HG02938 (cell line): ENCODE measurements at regions not wholly inside any gene's neighbourhood (a gene's known extent, or its start where the extent isn't known, plus 50 kb on each side); places are given as distances from the start of the nearest gene placed in this dataset.

Experiments
- ATAC-seq: cut with Tn5 transposase; IDR thresholded peaks from one replicate; pipeline ENCODE4 v1.9.1; 2021; ENCODE audit warnings: mild to moderate bottlenecking, moderate library complexity; ENCODE audit not compliant: unreplicated experiment

DNA sequence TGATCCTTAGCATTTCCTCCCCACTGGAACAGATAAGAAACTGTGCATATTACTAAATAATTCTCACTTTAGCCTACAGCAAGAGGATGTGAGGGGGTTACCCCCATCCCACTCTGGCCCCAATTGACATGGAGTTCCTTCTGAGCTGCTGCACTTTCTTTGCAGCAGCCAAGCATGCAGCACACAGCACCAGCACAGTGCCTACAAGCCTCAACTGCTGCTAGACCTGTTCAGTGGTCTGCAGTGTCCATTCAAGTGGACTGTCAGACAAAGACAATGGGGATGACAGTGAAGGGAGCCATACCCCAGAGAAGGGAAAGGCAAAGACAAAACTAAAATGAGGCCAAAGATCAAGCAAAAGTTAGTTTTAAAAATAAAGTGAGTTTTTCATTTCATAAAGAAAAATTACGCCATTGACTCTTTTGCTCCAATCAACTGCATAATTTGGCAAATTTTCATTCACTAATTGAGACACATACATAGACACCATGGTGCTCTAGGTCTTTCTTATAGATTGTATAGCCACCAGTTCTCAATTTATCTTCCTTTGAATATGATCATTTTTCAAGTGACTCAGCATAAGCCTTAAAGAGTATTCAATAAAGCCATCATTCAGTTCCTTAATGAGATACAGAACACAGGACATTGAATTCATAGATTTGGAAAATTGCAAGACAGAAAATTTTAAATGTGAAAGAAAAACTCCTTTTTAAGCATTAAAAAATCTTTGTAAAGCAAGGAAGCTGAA, 410.6 kb downstream of the HNRNPD start:
- no peak for ATAC-seq

DNA sequence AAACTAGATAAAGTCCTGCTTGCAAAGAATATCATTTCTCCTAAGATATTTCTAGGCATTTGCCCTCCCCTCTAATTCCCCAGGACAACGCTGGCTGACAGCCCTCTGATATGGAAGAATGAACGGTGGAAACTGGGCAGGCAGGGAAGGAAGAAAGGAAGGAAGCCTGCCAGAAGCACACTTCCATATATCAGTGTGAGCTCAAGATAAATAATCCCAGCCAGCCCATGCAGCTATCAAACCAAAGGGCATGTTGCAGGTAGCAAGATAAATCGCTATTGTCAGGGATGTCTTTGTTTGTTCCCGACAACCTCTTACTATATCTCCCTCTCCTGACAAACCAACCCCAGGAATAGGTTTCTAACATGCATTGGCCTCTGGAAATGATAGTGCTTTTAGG, 412.8 kb downstream of the HNRNPD start:
- no peak for ATAC-seq

DNA sequence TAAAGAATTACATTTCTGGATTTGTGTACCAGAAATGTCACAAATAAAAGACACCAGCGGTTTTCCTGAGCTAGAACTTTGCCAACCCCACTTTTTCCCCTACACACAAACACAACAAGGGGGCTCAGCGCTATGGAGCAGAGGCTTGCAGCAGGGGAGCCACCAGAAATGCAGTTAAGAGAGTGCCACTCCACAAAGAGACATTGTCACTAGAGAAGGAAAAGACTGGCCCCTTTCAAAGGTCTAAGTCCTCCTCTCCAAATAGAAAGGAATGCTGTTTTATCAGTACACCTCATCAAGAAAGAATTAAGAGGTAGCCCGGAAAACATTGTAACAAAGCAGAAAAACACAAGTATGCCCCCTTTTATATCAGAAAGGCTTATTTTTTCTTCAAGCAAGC, 419.5 kb downstream of the HNRNPD start:
- ATAC-seq: no peak

DNA sequence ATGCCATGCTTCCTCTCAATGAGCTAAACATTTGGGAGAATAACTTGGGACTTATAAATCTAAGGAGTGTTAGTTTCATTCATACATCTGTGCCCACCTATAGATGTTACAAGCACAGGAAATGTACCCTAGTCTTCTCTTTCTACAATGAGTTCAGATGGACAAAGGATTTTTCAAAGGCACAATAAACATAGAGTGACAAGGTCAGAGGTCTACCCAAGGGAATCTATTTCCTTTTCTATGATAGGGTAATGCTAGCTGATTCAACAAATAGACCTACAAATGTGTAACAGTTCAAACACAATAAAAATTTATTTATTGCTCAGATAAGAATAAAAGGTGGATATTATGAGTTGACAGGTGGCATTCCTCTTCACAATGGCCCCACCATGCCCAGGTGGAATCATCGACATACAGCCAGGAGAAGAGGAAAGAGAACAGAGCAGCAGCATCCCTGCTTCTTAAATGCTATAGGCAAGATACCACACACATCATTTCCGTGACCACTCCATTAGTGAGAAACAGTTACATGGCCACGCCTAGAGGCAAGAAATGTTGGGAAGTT, 421.8 kb downstream of the HNRNPD start:
- no peak for ATAC-seq

DNA sequence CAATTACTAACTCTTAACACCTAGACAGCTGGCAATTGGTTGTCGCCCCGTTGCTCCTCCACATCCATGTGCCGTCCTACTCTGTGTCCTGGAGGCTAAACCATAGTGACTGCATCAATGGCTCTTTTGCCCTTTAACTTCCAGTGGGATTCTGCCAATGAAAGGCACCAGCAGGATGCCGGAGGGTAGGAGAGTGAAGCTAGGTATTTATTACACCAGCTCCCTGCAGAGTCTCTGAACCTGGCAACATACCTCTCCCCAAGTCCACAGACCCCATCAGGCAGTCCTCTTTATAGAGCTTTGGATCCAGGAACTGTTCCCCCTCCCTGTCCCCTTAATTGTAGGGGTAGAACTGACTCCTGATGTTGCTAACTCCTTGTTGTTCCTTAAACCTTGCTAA, 426.8 kb downstream of the HNRNPD start:
- no peak for ATAC-seq

DNA sequence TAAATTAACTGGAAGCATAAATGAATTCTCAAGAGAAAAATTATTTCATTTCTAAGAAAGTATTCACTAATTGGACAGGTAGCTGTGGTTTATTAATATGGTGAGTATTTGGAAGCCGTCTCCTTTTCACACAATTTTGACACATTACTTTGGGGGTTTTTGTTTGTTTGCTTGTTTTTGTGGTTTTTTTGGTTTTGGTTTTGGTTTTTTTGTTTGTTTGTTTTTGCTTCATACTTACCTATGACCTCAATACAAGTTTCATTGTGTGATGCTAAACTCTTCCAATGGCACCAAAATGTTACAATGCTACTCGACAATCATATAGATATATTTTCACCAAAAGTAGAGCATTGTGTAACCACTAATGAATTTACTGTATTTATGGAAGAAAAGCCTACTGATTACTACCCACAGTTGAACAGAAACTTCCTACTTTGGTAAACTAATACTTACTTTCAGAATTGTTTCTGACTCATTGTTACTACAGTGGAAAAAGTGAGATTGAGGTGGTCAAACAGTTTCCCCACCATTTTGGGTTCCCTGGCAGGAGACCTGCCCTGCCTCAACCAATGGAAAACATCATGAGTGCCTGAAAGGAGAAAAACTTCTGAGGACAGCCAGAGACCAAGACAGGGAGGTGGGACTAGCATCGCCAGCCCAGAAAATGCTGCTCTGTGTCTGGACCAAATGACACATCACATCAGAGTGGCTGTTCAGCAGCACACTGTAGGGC, 443.1 kb downstream of the HNRNPD start:
- ATAC-seq: peak; percentile 82

DNA sequence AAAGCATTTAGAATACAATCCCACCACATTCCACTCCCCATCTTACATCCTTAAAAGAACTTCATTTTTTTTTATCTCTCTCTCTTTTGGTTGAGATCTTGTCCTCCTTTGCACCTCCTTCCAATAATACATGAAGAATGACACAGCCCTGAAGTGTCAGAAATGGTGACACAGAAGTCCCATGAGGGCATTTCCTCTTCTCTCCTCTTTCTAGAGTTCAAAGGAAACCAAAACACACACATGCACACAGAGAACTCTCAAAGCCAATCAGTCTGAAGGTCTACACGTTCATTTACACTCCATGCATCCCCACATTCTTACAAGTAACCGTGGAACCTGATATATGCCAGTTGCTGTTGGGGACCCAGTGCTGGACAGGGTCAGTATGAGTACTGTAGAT, 450.7 kb downstream of the HNRNPD start:
- ATAC-seq: no peak

DNA sequence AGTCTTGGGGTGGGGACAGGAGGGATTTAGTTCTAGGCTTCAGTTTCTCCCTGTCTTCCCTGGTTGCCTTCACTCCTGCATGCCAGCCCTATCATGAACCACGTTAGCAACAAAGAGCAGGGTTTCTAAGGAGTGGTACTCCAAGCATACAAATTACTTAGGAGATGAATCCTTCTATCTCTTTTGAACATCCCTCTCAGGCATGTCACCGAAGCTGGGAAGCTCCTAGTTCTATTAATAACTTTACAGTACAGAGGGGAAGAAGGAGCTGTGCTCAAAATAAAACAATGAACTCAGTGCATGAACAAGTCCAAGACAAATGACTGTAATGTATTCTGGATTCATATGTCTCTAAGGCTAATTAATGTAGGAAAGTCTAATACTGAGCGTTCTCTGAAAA, 450.6 kb upstream of the RASGEF1B start:
- ATAC-seq: no peak

DNA sequence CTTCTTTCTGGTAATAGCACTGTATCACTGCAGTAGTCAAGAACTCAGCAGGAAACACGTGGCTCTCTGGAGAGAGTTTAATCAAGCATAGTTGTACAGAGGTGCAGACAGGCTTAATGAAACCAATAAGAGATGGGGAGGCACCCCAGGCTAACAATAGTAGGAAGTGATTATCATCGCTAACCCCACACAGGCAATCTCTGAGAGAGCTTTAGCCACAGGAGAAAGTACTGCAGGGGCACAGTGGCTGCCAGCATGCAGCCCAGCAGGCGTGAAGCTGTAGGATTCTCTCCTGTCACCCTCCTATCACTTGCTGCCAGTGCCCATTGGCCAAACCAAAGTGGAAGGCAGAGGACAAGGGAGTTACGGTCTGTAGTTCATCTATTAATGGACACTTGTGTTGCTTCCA, 450.0 kb upstream of the RASGEF1B start:
- ATAC-seq: peak; percentile 54

DNA sequence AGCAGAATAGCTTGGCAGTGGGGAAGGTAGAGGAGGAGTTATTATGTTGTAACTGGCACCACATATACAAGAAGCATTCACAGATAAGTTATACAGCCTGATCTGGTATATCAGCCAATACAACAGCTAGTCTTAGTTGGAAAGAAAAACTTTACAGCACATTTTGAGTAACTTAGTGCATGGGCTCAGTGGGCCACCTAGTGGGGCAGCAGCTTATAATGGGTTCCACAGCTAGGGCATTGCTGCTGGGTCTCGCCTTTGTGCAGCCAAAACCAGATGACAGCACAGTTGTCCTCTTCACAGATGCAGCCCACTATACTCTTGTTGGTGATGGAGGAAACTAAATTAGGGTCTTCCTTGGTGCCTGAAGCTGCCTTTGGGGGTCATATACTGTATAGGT, 448.1 kb upstream of the RASGEF1B start:
- ATAC-seq: no peak

DNA sequence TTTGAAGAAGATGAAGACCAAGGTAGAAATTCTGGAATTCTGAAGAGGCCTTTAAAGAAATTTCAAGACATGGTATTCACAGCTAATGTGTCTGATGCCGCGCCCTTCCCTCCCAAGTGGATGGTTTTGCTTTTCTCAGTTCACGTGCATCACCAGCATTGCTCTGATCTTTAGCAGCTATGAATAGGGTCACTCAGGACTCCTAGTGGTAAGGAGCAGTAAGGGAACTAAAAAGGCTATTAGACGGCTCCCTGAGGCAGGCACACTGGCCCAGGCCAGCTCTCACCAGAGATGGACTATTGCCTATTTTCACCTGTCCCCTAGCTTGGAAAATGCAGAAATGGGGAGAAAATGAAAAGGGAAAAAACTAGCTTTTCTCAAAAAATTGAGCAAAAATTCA, 447.5 kb upstream of the RASGEF1B start:
- ATAC-seq: peak; percentile 71

DNA sequence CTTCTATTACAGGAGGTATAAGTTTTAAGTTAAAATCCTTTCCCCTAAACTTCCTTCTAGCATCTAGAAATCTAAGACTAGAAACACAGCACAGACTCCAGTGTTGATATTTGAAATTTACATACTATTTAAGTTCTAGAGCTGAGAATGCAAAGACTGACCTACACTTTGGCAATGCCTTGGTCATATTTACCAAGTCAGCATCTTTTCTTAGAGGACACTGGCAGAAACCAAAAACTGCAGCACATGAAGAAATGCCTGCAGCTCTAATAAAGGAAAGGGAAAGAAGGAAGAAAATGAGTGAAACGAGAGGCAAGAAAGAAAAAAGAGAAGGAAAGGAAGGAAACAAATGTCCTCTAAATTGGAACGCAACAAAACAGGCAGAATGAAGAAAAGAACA, 443.7 kb upstream of the RASGEF1B start:
- no peak for ATAC-seq

DNA sequence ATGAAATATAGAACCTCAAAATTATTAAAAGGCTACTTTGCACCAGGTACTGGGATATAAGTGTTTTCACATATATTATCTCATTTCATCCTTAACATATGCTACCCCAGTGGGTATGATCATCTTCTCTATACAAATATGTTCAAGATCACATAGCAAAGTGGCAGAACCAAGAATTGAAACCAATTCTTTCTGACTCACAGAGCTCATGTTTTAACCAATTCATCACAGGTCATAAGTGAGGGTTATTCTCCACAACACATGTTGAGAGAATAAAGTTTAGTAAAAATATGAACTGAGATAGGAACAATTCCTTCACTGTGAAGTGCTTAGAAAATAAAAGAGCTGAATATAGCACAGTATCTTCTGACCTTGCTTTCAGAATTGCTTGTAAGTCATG, 442.9 kb upstream of the RASGEF1B start:
- peak; percentile 59 for ATAC-seq

DNA sequence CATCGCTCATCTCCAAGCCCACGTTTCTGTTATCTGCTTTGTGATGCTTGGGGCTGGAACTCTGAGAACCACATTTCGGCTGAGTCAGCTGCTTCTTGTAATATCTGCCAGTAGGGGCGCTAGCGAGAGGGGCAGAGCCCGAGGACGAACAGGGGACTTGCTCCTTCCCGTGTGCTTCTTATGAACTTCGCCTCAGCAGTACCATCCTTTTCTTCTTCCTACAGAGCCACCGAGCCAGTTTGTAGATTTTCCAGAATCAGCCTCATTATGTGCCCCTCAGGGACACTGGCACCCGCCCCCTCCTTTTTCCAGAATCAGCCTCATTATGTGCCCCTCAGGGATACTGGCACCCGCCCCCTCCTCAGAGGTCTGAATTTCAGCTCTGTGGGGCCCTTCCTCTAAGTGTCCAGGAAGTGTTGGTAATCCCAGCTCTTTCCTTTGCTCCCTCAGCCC, 441.7 kb upstream of the RASGEF1B start:
- ATAC-seq: peak; percentile 75

DNA sequence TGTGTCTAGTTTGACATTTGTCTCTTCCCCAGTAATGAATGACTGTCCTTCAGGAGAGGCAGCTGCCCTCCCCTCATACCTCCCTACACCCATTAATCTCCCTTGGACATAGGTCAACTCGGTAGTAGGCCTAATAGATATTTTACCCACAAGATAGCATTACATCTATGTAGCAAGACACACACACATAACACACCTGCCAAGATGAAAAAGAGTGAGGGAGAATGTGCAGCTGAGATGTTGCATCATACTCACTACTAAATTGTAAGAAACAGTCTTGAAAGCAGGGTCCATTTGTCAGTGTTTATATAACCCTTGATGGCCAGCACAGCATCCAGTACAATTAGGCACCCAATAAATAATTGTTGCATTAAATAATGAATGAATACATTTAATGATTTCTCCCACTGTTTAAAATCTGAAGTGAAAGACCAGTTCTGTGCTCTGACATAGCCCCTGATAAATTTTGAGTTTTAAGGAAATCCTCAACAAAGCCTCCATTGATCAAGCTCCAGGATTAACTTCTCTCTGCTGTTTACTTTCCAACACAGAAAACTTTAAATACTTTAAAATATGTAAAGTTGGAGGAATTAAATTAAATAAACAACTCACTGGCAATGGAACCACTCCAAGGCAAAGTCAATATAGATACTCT, 440.8 kb upstream of the RASGEF1B start:
- ATAC-seq: no peak

DNA sequence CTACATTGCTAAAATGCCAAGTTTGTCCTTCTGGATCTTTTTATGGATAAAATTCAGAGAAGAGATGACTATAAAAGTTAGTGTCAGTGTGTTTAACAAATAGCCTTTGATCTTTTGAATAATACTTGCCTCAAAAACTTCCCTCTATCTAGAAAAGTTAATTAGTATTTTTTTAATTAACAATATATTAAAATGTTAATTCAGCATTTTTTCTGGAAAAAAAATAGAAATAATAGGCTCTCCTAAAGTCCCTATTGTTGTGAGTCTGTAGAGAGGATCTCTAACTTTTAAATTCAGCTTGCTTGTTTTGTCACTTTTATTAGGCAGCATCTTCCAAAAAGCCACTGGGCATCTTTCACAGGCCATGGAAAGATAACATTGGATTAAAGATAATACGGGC, 435.2 kb upstream of the RASGEF1B start:
- ATAC-seq: no peak

DNA sequence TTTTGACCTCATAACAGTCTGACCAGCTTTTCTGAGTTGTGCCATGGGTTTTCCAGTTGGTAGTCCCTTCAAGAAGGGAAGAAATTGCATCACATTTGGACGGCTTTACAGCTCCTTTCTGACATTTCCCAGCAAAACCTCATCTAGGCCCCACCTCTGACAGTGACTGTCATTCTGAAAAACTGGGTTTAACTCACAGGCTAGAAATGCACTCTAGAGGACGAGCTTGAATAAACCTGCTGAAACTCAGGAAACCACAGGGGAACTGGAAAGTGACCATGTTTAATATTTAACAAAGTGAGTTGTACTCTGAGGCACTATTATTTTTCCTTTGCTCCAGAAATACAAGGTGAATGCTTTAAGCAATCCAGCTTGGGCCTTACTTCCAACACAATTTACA, 434.3 kb upstream of the RASGEF1B start:
- peak; percentile 99 for ATAC-seq

DNA sequence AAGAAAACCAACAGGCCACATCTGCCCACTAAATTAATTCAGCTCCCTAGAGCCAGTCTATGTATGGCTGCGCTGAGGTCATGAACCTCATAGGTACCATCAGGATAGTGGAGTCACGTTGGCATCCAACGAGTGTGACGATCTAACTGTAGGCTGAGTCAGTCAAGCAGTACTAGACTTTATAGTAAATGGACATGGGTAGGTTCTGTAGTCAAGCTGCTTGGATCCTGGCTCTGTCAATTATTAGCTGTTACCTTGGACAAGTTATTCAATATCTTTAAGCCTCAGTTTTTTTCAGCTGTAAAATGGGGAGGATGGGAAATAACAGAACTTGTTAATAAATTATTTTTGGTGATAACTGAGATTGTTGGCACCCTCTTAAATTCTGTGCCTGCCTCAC, 432.4 kb upstream of the RASGEF1B start:
- ATAC-seq: no peak

DNA sequence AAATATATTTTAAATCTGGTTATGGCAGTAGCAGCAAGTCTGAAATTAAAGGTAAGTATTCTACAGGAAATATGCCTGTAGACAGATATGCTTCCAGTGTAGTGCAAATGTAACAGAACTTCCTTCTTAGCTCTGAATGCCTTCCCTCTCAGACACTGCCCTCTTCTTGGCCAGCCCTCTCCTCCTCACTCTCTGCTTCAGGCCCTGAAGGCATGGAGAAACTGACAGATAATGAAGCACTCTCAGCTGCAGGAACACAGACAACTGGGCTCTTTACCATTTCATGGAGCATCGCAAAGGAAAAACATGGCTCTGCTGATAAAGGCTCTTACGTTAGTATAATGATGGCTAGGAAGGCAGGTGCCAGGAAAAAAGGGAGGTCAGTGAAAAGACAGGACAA, 431.5 kb upstream of the RASGEF1B start:
- ATAC-seq: no peak

DNA sequence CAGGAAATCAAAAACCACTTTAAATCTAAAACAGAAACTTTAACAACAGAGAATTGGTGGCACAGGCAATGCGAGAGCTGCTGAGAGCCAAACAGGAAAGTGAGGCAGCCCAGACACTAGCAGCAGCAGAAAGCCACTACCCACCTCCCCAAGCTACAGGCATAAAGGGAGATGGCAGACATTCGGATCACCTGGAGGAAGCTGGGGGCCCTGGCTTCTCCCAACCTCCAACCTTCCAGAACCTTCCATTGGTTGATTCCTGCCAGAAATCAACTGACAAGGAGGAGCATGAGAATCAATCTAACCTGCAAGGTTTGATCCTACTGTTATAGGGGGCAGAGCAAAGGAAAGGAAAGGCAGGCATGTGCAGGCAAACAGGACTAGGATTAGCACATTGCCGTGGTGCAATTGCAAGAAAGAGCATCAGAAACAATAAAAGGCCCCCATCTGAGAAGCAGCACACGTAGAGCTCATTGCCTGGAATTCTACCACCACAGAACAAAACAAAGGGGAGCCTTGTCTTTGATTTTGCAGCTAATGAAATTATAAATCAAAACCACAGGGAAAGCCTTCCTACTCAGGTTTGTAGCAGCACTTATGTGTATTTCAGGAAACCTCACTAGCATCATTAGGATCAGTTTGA, 427.3 kb upstream of the RASGEF1B start:
- no peak for ATAC-seq

DNA sequence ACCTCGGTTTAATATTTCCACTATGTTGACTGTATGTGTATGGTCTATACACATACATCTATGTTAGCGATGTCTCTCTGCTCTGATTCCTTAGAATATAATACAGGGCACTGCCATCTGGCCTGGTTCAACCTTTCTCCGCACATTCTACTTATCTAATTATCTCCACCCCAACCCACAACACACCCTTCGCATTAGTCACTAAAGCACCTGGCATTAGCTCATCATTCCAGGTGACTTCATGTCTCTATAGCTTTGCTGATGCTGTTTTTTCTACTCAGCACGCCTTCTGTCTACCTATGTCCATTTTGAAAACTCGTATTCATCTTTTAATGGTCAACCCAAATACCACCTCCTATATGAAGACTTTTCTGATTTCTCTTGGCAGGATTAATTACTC, 425.2 kb upstream of the RASGEF1B start:
- ATAC-seq: no peak
